ENCODE measurements at regions not wholly inside any gene's neighbourhood (a gene's known extent, or its start where the extent isn't known, plus 50 kb on each side); places are given as distances from the start of the nearest gene placed in this dataset.
"Not testable (repeated sequence)": the region's sequence is repeated elsewhere in the genome, so short reads cannot be mapped to it uniquely, and the experiment has no call there.

DNA sequence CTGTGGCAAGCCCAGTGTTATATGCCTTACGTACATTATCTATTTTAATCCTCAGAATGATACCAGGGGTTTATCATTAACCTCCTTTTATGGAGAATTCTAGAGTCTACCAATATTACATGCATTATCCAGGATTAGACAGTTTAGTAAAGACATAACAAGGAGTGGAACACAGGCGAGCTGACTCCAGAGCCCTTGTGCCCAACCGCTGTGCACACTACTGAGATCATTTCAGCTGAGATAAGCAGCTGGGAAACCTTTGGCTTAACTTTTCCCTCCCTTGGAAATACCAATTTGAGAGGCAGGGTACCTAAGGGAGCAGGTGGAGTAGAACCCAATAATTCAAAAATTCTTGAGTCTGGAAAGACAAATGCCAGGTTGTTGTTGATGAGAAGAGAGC lies 59.8 kb upstream of the ATP1B1 start:
- Mint-ChIP-seq H3K4me3 (no peak overlapping the region), H3K9me3 (peaks cover 35% of the 10 kb centered on the region), H3K4me1 (peaks cover 73% of the 10 kb centered on the region), H3K27ac (peak overlapping the region; percentile 60), H3K36me3 (ENCODE audit: low read depth) (peaks cover 6% of the 10 kb centered on the region), H3K27me3 (no peaks in the 10 kb centered on the region)
- intact Hi-C loops (cut with micrococcal nuclease), result loop anchor here (5.0 to 10.0 kb wide), 3 partner anchors 46 to 704 kb away; no protein-coding TSS in a partner anchor
- DNase-seq, result no peak

DNA sequence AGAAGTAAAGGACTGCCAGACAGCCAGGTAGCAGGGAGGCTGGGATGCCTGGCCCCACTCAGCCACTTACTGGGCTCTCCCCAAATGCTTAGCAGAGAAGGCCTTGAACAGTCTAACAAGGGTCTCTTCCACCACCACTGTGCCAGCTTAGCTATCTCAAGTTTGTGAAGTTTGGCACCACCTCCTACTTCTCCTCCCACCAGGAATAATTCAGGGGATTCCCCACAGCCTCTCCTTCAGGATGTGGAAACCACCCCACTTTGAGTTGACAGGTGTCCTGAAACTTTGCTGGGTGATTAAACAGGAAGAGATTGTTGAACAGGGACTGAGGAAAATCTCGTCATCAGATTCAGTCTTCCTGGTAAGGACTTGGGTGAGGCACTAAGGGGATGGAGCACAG lies 59.4 kb upstream of the ATP1B1 start:
- H3K27ac Mint-ChIP-seq, result peak overlapping the region; percentile 52
- intact Hi-C loops (cut with micrococcal nuclease), result loop anchor here (5.0 to 10.0 kb wide), 3 partner anchors 45 to 705 kb away; no protein-coding TSS in a partner anchor
- peak; percentile 61 for DNase-seq
- peaks cover 32% of the 10 kb centered on the region for H3K9me3 Mint-ChIP-seq
- H3K27me3 Mint-ChIP-seq, result no peaks in the 10 kb centered on the region
- H3K36me3 Mint-ChIP-seq (ENCODE audit: low read depth), result peaks cover 4% of the 10 kb centered on the region
- peak overlapping the region; percentile 29 for H3K4me3 Mint-ChIP-seq
- H3K4me1 Mint-ChIP-seq, result peaks cover 74% of the 10 kb centered on the region

DNA sequence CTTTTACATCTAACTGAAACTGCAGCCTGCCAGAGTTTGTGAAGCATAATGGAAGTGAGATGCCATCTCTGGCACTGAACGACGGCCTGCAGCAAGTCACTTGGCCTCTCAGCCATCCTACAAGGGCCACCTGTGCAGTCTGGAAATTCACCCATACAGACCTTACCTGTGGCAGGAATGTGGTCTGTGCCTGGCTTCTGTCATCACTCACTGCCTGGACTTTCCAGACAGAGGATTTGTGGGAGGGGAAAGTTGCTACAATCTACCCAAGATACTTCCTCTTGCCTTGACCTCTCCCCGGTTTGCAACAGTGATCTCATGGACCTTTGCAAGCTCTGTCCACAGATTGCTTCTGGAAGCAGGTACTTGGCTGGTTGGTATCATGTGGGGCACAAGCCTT lies 58.4 kb upstream of the ATP1B1 start:
- H3K4me3 Mint-ChIP-seq, result peak overlapping the region; percentile 45
- H3K4me1 Mint-ChIP-seq, result peaks cover 72% of the 10 kb centered on the region
- peaks cover 26% of the 10 kb centered on the region for H3K9me3 Mint-ChIP-seq
- peak; percentile 53 for DNase-seq
- peak overlapping the region; percentile 62 for H3K27ac Mint-ChIP-seq
- H3K27me3 Mint-ChIP-seq, result no peaks in the 10 kb centered on the region
- intact Hi-C loops (cut with micrococcal nuclease), result loop anchor here (2.0 to 10.0 kb wide), 6 partner anchors 35 to 706 kb away; partner anchors contain the start of gene ATP1B1
- H3K36me3 Mint-ChIP-seq (ENCODE audit: low read depth), result peaks cover 4% of the 10 kb centered on the region

DNA sequence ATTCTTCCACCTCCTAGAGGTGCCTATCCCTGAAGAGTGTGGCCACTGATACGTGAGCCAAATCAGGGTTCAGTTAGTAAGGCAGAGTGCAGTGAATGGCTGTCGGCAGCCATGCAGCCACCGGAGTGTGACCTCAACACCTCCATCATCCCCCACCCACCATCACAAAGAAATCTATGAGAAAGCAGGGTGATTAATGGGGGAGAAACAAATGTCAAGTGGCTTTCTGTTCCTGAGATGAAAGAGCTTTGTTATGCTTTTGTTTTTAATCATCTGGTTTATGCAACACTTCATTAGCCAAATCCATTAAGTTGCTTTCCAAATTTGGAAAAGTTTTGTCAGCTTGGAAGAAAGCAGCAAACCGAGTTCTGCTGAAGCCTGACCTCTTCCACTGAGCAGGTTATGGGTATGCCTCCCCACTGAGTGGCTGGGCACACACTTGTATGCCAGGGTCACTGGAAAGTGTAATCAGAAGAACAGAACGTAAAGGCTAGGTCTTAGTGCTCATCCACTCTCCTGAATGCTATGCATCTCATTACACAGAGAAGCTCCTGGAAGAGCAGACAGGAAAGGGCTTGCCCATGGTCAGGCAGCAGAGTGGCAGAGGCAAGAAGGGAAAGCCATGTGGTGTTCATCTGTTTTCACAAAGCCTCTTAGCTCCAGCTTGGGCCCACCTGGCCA lies 57.1 kb upstream of the ATP1B1 start:
- intact Hi-C loops (cut with micrococcal nuclease), result loop anchor here (2.0 to 10.0 kb wide), 6 partner anchors 37 to 707 kb away; partner anchors contain the start of gene ATP1B1
- H3K27ac Mint-ChIP-seq, result peak overlapping the region; percentile 79
- DNase-seq, result peak; percentile 56
- no peaks in the 10 kb centered on the region for H3K36me3 Mint-ChIP-seq (ENCODE audit: low read depth)
- H3K4me3 Mint-ChIP-seq, result peak overlapping the region; percentile 58
- H3K9me3 Mint-ChIP-seq, result peaks cover 28% of the 10 kb centered on the region
- peaks cover 61% of the 10 kb centered on the region for H3K4me1 Mint-ChIP-seq
- H3K27me3 Mint-ChIP-seq, result peaks cover 4% of the 10 kb centered on the region

DNA sequence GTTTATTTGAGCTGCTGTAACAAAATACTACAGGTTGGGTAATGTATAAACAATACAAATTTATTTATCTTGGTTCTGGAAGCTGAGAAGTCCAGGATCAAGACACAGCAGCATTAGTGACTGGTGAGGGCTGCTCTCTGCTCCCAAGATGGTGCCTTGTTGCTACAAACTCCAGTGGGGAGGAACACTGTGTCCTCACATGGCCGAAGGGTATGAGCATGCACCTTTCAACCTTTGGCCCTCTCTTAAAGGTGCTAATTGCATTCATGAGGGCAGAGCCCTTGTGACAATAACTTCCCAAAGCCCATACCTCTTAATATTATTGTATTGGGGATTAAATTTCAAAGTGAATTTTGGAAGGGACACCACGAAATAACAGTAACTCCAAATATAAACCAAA lies 55.3 kb upstream of the ATP1B1 start:
- DNase-seq, result peak; percentile 42
- H3K27ac Mint-ChIP-seq, result no peak overlapping the region
- no peaks in the 10 kb centered on the region for H3K36me3 Mint-ChIP-seq (ENCODE audit: low read depth)
- intact Hi-C loops (cut with micrococcal nuclease), result no loop called here
- peaks cover 44% of the 10 kb centered on the region for H3K4me1 Mint-ChIP-seq
- H3K27me3 Mint-ChIP-seq, result peaks cover 9% of the 10 kb centered on the region
- H3K4me3 Mint-ChIP-seq, result no peak overlapping the region
- peaks cover 28% of the 10 kb centered on the region for H3K9me3 Mint-ChIP-seq

DNA sequence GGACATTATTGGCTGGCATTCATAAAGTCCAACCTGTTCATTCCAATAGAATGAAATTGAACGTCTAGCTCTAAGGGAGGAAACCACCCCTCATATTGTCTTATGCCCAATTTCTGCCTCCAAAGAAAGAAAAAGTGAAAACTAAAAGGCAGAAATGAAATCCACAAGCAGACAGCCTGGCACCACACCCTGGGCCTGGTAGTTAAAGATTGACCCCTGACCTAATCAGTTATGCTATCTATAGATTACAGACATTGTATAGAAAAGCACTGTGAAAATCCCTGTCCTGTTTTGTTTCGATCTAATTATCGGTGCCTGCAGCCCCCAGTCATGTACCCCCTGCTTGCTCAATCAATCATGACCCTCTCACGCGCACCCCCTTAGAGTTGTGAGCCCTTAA lies 54.3 kb upstream of the ATP1B1 start:
- H3K27ac Mint-ChIP-seq; DNase-seq; H3K4me3 Mint-ChIP-seq; H3K36me3 Mint-ChIP-seq (ENCODE audit: low read depth); H3K27me3 Mint-ChIP-seq; intact Hi-C loops (cut with micrococcal nuclease): not testable (repeated sequence)
- peaks cover 24% of the 10 kb centered on the region for H3K9me3 Mint-ChIP-seq
- H3K4me1 Mint-ChIP-seq, result peaks cover 34% of the 10 kb centered on the region

DNA sequence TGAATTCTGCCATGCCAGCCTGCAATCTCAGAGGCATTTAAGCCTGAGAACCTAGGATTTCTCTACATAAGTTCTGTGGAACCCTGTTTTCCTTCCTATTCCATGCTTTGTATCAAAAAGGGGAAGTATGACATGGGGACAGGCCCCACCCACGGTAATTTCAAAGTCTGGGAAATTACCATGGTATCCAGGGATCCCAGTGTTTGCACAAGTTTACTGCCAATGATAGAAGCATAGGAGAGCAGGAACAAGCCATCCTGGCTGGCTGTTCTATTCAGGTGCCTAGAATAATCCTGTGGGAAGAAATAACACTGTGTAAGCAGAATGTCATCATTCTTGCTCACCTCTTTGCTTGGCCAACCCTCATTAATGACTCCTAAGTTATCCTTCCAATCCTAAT lies 53.8 kb upstream of the ATP1B1 start:
- no peaks in the 10 kb centered on the region for H3K36me3 Mint-ChIP-seq (ENCODE audit: low read depth)
- H3K27me3 Mint-ChIP-seq, result peaks cover 9% of the 10 kb centered on the region
- peaks cover 29% of the 10 kb centered on the region for H3K4me1 Mint-ChIP-seq
- no peak overlapping the region for H3K27ac Mint-ChIP-seq
- H3K9me3 Mint-ChIP-seq, result peaks cover 22% of the 10 kb centered on the region
- DNase-seq, result no peak
- no peak overlapping the region for H3K4me3 Mint-ChIP-seq
- intact Hi-C loops (cut with micrococcal nuclease), result no loop called here

DNA sequence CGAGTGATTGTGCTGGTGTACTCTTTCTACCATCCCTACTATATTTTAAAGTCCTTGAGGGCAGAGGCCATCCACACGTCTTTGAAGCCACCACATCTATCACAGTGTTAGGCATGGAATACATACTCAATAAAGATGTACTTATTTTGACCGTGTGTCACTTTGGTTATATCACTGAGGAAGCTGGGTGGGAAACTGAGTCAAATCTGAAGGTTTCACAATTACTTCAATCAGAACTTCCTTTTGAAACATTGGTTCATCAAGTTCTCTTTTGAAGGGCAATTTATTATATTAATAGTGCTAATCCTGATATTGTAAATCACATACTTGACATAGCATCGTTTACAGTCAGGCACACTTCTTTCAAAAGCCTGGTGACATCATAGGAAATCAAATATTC lies 53.3 kb upstream of the ATP1B1 start:
- Mint-ChIP-seq H3K4me3 (no peak overlapping the region), H3K27ac (no peak overlapping the region), H3K4me1 (peaks cover 24% of the 10 kb centered on the region), H3K27me3 (peaks cover 11% of the 10 kb centered on the region), H3K9me3 (peaks cover 25% of the 10 kb centered on the region), H3K36me3 (ENCODE audit: low read depth) (no peaks in the 10 kb centered on the region)
- intact Hi-C loops (cut with micrococcal nuclease), result no loop called here
- DNase-seq, result no peak

Measured in activated CD4-positive, alpha-beta T cell treated with anti-CD3 and anti-CD28 coated beads, Interleukin-2, amount 10 ng/mL, durations not matched to agents 24 days and 14 days (primary cell).